ENCODE measurements at regions not wholly inside any gene's neighbourhood (a gene's known extent, or its start where the extent isn't known, plus 50 kb on each side); places are given as distances from the start of the nearest gene placed in this dataset.

- H3K4me1 ChIP-seq (ENCODE audit: control insufficient read depth, insufficient read depth, low read length, poor library complexity, severe bottlenecking): no peaks in the 10 kb centered on the region
- H3K27me3 Mint-ChIP-seq: peaks cover 33% of the 10 kb centered on the region
- no peaks in the 10 kb centered on the region for H3K4me1 Mint-ChIP-seq
- H3K4me3 Mint-ChIP-seq: no peak overlapping the region
- ATAC-seq (ENCODE audit: low read depth in 2 of 2): no peak
- peaks cover 0 to 2% (median 0%) of the 10 kb centered on the region in 7 donors for H3K9me3 Mint-ChIP-seq
- H3K4me3 ChIP-seq (ENCODE audit: low read depth, low read length): no peak overlapping the region
- no peak overlapping the region for H3K27ac Mint-ChIP-seq
- no peak overlapping the region for H3K27ac ChIP-seq (ENCODE audit: insufficient read depth, low read length, poor library complexity, severe bottlenecking)
- no peaks in the 10 kb centered on the region for H3K36me3 ChIP-seq (ENCODE audit: control insufficient read depth, insufficient read depth, low read length)
- H3K27me3 ChIP-seq (ENCODE audit: control insufficient read depth, insufficient read depth, low read length): peaks cover 5% of the 10 kb centered on the region
- DNase-seq: no peak
- no peaks in the 10 kb centered on the region for H3K9me3 ChIP-seq (ENCODE audit: control insufficient read depth in 2 of 2, low read length in 2 of 2)
- no peaks in the 10 kb centered on the region for H3K36me3 Mint-ChIP-seq
Observed at GRCh38 chr15:57859130-57859685, 152.7 kb downstream of the POLR2M start.

GRCh38 chr15:57861034-57861638 lies 154.6 kb downstream of the POLR2M start:
- no peak overlapping the region for H3K4me3 ChIP-seq (ENCODE audit: low read depth, low read length)
- no peak overlapping the region for H3K27ac Mint-ChIP-seq
- no peaks in the 10 kb centered on the region for H3K36me3 ChIP-seq (ENCODE audit: control insufficient read depth, insufficient read depth, low read length)
- H3K9me3 Mint-ChIP-seq: peaks cover 0 to 2% (median 0%) of the 10 kb centered on the region in 7 donors
- H3K4me3 Mint-ChIP-seq: no peak overlapping the region
- H3K9me3 ChIP-seq (ENCODE audit: control insufficient read depth in 2 of 2, low read length in 2 of 2): no peaks in the 10 kb centered on the region
- peaks cover 8% of the 10 kb centered on the region for H3K27me3 ChIP-seq (ENCODE audit: control insufficient read depth, insufficient read depth, low read length)
- no peak for ATAC-seq (ENCODE audit: low read depth in 2 of 2)
- no peaks in the 10 kb centered on the region for H3K36me3 Mint-ChIP-seq
- H3K27me3 Mint-ChIP-seq: peaks cover 41% of the 10 kb centered on the region
- DNase-seq: peak in 2 of 3 donors; percentile 54 to 75
- H3K4me1 Mint-ChIP-seq: no peaks in the 10 kb centered on the region
- H3K27ac ChIP-seq (ENCODE audit: insufficient read depth, low read length, poor library complexity, severe bottlenecking): no peak overlapping the region
- no peaks in the 10 kb centered on the region for H3K4me1 ChIP-seq (ENCODE audit: control insufficient read depth, insufficient read depth, low read length, poor library complexity, severe bottlenecking)

GRCh38 chr15:57861815-57862586 lies 155.5 kb downstream of the POLR2M start:
- no peak for DNase-seq
- Mint-ChIP-seq H3K4me1 (no peaks in the 10 kb centered on the region), H3K36me3 (no peaks in the 10 kb centered on the region), H3K27me3 (peaks cover 45% of the 10 kb centered on the region), H3K9me3 (peaks cover 0 to 2% (median 0%) of the 10 kb centered on the region in 7 donors), H3K4me3 (no peak overlapping the region), H3K27ac (no peak overlapping the region)
- Histone ChIP-seq H3K36me3 (ENCODE audit: control insufficient read depth, insufficient read depth, low read length) (no peaks in the 10 kb centered on the region), H3K27me3 (ENCODE audit: control insufficient read depth, insufficient read depth, low read length) (peaks cover 8% of the 10 kb centered on the region), H3K4me3 (ENCODE audit: low read depth, low read length) (no peak overlapping the region), H3K4me1 (ENCODE audit: control insufficient read depth, insufficient read depth, low read length, poor library complexity, severe bottlenecking) (no peaks in the 10 kb centered on the region), H3K27ac (ENCODE audit: insufficient read depth, low read length, poor library complexity, severe bottlenecking) (no peak overlapping the region), H3K9me3 (ENCODE audit: control insufficient read depth in 2 of 2, low read length in 2 of 2) (no peaks in the 10 kb centered on the region)
- ATAC-seq (ENCODE audit: low read depth in 2 of 2): no peak

- Mint-ChIP-seq H3K27ac (no peak overlapping the region), H3K4me3 (no peak overlapping the region), H3K9me3 (no peaks in the 10 kb centered on the region), H3K36me3 (no peaks in the 10 kb centered on the region), H3K27me3 (peaks cover 43% of the 10 kb centered on the region), H3K4me1 (peaks cover 0 to under 1% (median 0%) of the 10 kb centered on the region in 4 donors)
- Histone ChIP-seq H3K27me3 (ENCODE audit: control insufficient read depth, insufficient read depth, low read length) (peaks cover 8% of the 10 kb centered on the region), H3K9me3 (ENCODE audit: control insufficient read depth in 2 of 2, low read length in 2 of 2) (no peaks in the 10 kb centered on the region), H3K36me3 (ENCODE audit: control insufficient read depth, insufficient read depth, low read length) (no peaks in the 10 kb centered on the region), H3K27ac (ENCODE audit: insufficient read depth, low read length, poor library complexity, severe bottlenecking) (no peak overlapping the region), H3K4me1 (ENCODE audit: control insufficient read depth, insufficient read depth, low read length, poor library complexity, severe bottlenecking) (no peaks in the 10 kb centered on the region), H3K4me3 (ENCODE audit: low read depth, low read length) (no peak overlapping the region)
- ATAC-seq (ENCODE audit: low read depth in 2 of 2) (no peak), DNase-seq (no peak)
Observed at GRCh38 chr15:57862761-57863160, 156.2 kb downstream of the POLR2M start.

- H3K27ac ChIP-seq (ENCODE audit: insufficient read depth, low read length, poor library complexity, severe bottlenecking): no peak overlapping the region
- Mint-ChIP-seq H3K36me3 (no peaks in the 10 kb centered on the region), H3K4me3 (no peak overlapping the region), H3K27ac (no peak overlapping the region), H3K27me3 (peaks cover 51% of the 10 kb centered on the region), H3K4me1 (peaks cover 0 to 10% (median 1%) of the 10 kb centered on the region in 4 donors), H3K9me3 (no peaks in the 10 kb centered on the region)
- peaks cover 13% of the 10 kb centered on the region for H3K27me3 ChIP-seq (ENCODE audit: control insufficient read depth, insufficient read depth, low read length)
- no peak overlapping the region for H3K4me3 ChIP-seq (ENCODE audit: low read depth, low read length)
- H3K36me3 ChIP-seq (ENCODE audit: control insufficient read depth, insufficient read depth, low read length): no peaks in the 10 kb centered on the region
- H3K4me1 ChIP-seq (ENCODE audit: control insufficient read depth, insufficient read depth, low read length, poor library complexity, severe bottlenecking): no peaks in the 10 kb centered on the region
- H3K9me3 ChIP-seq (ENCODE audit: control insufficient read depth in 2 of 2, low read length in 2 of 2): no peaks in the 10 kb centered on the region
- DNase-seq (no peak), ATAC-seq (ENCODE audit: low read depth in 2 of 2) (no peak)
Observed at GRCh38 chr15:57865294-57865693, 158.8 kb downstream of the POLR2M start.

DNA sequence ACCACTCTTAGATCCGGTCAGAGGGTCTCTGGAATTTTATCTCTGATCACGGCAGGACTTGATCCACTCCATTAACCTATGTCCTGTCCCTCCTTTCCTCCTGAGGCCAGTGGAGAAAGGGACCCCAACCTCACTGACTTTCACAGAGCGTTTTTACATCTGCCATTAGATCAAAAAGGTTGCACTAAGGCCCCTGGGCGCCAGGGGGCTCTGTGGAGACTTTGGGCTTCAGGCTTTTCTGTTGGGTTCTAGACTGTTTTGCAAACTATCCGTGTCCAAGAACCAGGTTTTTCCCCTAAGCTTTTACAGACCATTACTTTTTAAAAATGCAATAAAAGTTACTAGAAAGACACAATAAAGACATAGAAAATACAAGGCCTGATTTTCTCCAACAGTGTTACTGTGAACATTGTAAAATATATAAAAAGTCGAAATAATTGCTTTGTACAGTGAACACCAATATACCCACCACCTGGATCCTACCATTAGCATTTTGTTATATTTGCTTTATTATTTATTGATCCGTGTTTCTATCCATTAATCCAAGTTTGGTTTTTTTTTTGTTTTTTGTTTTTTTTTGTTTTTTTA lies 159.7 kb downstream of the POLR2M start:
- no peaks in the 10 kb centered on the region for H3K36me3 ChIP-seq (ENCODE audit: control insufficient read depth, insufficient read depth, low read length)
- H3K9me3 Mint-ChIP-seq: no peaks in the 10 kb centered on the region
- H3K27me3 ChIP-seq (ENCODE audit: control insufficient read depth, insufficient read depth, low read length): peaks cover 12% of the 10 kb centered on the region
- peaks cover 58% of the 10 kb centered on the region for H3K27me3 Mint-ChIP-seq
- H3K4me1 Mint-ChIP-seq: peaks cover 0 to 10% (median 1%) of the 10 kb centered on the region in 4 donors
- H3K4me1 ChIP-seq (ENCODE audit: control insufficient read depth, insufficient read depth, low read length, poor library complexity, severe bottlenecking): no peaks in the 10 kb centered on the region
- no peak overlapping the region for H3K4me3 Mint-ChIP-seq
- peak; percentile 3 to 56 (median 16) for DNase-seq
- H3K27ac Mint-ChIP-seq: no peak overlapping the region
- ATAC-seq (ENCODE audit: low read depth in 2 of 2): no peak
- H3K36me3 Mint-ChIP-seq: no peaks in the 10 kb centered on the region
- H3K9me3 ChIP-seq (ENCODE audit: control insufficient read depth in 2 of 2, low read length in 2 of 2): no peaks in the 10 kb centered on the region
- H3K4me3 ChIP-seq (ENCODE audit: low read depth, low read length): no peak overlapping the region
- H3K27ac ChIP-seq (ENCODE audit: insufficient read depth, low read length, poor library complexity, severe bottlenecking): no peak overlapping the region

- Mint-ChIP-seq H3K27me3 (peaks cover 60% of the 10 kb centered on the region), H3K36me3 (no peaks in the 10 kb centered on the region), H3K4me1 (peaks cover 0 to 10% (median 1%) of the 10 kb centered on the region in 4 donors), H3K4me3 (no peak overlapping the region), H3K27ac (no peak overlapping the region), H3K9me3 (no peaks in the 10 kb centered on the region)
- H3K9me3 ChIP-seq (ENCODE audit: control insufficient read depth in 2 of 2, low read length in 2 of 2): no peaks in the 10 kb centered on the region
- no peak overlapping the region for H3K4me3 ChIP-seq (ENCODE audit: low read depth, low read length)
- H3K36me3 ChIP-seq (ENCODE audit: control insufficient read depth, insufficient read depth, low read length): no peaks in the 10 kb centered on the region
- peaks cover 17% of the 10 kb centered on the region for H3K27me3 ChIP-seq (ENCODE audit: control insufficient read depth, insufficient read depth, low read length)
- DNase-seq (no peak), ATAC-seq (ENCODE audit: low read depth in 2 of 2) (peak in 1 of 2 donors; percentile 31)
- no peaks in the 10 kb centered on the region for H3K4me1 ChIP-seq (ENCODE audit: control insufficient read depth, insufficient read depth, low read length, poor library complexity, severe bottlenecking)
- H3K27ac ChIP-seq (ENCODE audit: insufficient read depth, low read length, poor library complexity, severe bottlenecking): no peak overlapping the region
Observed at GRCh38 chr15:57867970-57868798, 161.7 kb downstream of the POLR2M start.
